Chondrocyte (in vitro differentiated cells): ENCODE measurements at regions not wholly inside any gene's neighbourhood (a gene's known extent, or its start where the extent isn't known, plus 50 kb on each side); places are given as distances from the start of the nearest gene placed in this dataset.

Source experiments
- DNase-seq: peaks from one replicate; pipeline ENCODE4 v3.0.0; 2021; ENCODE audit warnings: mixed read lengths, low spot score
- H3K27ac Mint-ChIP-seq: one replicate; pipeline ENCODE4 v1.8.0; 2021; ENCODE audit warnings: mild to moderate bottlenecking, moderate library complexity, mixed read lengths; ENCODE audit not compliant: unreplicated experiment
- H3K27me3 Mint-ChIP-seq: 2 replicates; pipeline ENCODE4 v1.8.0; 2021; ENCODE audit warnings: low read depth, mixed read lengths
- H3K36me3 Mint-ChIP-seq: 2 replicates; pipeline ENCODE4 v1.8.0; 2021; ENCODE audit warnings: low read depth, mixed read lengths
- H3K4me1 Mint-ChIP-seq: 2 replicates; pipeline ENCODE4 v1.8.0; 2021; ENCODE audit warnings: low read depth, mild to moderate bottlenecking, mixed read lengths
- H3K4me3 Mint-ChIP-seq: one replicate; pipeline ENCODE4 v1.8.0; 2021; ENCODE audit warnings: mild to moderate bottlenecking, moderate library complexity, mixed read lengths; ENCODE audit not compliant: unreplicated experiment
- H3K9me3 Mint-ChIP-seq: 2 replicates; pipeline ENCODE4 v1.8.0; 2021; ENCODE audit warnings: low read depth, mixed read lengths
- TF ChIP-seq, protein P1 (sequence below): fragments of 200-600 bp; sonication (generic); IDR thresholded peaks from 2 replicates; pipeline ENCODE4 v1.5.0; 2021; ENCODE audit warnings: antibody characterized with exemption, mild to moderate bottlenecking, moderate library complexity

GRCh38 chr1:108075055-108075454 is 110.1 kb upstream of the VAV3 start:
- Mint-ChIP-seq H3K4me1 (no peaks in the 10 kb centered on the region), H3K4me3 (no peak overlapping the region), H3K27ac (no peak overlapping the region), H3K27me3 (peaks cover 26% of the 10 kb centered on the region), H3K9me3 (no peaks in the 10 kb centered on the region), H3K36me3 (no peaks in the 10 kb centered on the region)
- DNase-seq = no peak
- TF ChIP-seq, protein P1, sequence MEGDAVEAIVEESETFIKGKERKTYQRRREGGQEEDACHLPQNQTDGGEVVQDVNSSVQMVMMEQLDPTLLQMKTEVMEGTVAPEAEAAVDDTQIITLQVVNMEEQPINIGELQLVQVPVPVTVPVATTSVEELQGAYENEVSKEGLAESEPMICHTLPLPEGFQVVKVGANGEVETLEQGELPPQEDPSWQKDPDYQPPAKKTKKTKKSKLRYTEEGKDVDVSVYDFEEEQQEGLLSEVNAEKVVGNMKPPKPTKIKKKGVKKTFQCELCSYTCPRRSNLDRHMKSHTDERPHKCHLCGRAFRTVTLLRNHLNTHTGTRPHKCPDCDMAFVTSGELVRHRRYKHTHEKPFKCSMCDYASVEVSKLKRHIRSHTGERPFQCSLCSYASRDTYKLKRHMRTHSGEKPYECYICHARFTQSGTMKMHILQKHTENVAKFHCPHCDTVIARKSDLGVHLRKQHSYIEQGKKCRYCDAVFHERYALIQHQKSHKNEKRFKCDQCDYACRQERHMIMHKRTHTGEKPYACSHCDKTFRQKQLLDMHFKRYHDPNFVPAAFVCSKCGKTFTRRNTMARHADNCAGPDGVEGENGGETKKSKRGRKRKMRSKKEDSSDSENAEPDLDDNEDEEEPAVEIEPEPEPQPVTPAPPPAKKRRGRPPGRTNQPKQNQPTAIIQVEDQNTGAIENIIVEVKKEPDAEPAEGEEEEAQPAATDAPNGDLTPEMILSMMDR = no peak

DNA sequence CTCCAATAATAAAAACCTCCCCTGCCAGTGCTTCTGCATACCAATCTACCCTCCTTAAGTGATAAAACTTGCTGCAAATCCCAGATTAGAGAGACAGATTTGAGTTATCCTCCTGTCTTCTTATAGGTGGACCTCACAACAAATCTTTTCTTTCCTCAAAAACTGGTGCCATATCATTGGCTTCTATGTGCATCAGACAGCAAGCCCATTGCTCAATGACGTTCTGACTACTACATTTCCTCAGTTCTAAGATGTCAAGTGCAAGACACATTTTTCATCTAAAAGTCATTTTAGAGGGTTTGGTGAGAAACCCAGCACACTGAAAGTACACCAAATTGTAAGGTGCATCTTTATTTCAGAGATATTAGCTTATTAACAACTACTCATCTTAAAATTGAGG is 107.8 kb upstream of the VAV3 start:
- Mint-ChIP-seq H3K4me1 (no peaks in the 10 kb centered on the region), H3K4me3 (no peak overlapping the region), H3K27me3 (peaks cover 23% of the 10 kb centered on the region), H3K27ac (no peak overlapping the region), H3K9me3 (no peaks in the 10 kb centered on the region), H3K36me3 (no peaks in the 10 kb centered on the region)
- TF ChIP-seq, protein P1 = no peak
- DNase-seq = no peak

GRCh38 chr1:108072212-108072611 is 107.2 kb upstream of the VAV3 start:
- DNase-seq = no peak
- no peaks in the 10 kb centered on the region for H3K36me3 Mint-ChIP-seq
- TF ChIP-seq, protein P1 = no peak
- no peak overlapping the region for H3K4me3 Mint-ChIP-seq
- H3K9me3 Mint-ChIP-seq = no peaks in the 10 kb centered on the region
- H3K27me3 Mint-ChIP-seq = peaks cover 24% of the 10 kb centered on the region
- no peak overlapping the region for H3K27ac Mint-ChIP-seq
- H3K4me1 Mint-ChIP-seq = no peaks in the 10 kb centered on the region

DNA sequence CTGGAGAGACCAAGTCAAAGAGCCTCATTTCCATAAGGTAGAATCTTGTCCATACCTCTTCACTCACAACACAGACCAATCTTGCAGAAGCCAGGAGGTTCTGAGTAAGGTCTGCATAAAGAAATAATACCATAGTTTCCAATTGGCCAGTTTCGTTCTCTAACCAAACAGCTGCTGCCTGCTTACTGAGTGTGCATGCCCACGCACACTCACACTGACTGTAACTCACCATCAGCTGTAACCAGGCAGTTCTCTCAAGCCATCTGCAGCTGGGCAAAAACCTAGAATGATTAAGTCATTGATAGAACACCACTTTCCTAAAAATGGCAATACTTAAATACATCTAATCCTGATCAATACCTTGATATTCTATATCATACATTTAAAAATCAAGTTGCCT is 106.6 kb upstream of the VAV3 start:
- no peaks in the 10 kb centered on the region for H3K4me1 Mint-ChIP-seq
- TF ChIP-seq, protein P1 = no peak
- no peaks in the 10 kb centered on the region for H3K9me3 Mint-ChIP-seq
- no peak overlapping the region for H3K4me3 Mint-ChIP-seq
- DNase-seq = no peak
- H3K27me3 Mint-ChIP-seq = peaks cover 29% of the 10 kb centered on the region
- H3K27ac Mint-ChIP-seq = no peak overlapping the region
- no peaks in the 10 kb centered on the region for H3K36me3 Mint-ChIP-seq

DNA sequence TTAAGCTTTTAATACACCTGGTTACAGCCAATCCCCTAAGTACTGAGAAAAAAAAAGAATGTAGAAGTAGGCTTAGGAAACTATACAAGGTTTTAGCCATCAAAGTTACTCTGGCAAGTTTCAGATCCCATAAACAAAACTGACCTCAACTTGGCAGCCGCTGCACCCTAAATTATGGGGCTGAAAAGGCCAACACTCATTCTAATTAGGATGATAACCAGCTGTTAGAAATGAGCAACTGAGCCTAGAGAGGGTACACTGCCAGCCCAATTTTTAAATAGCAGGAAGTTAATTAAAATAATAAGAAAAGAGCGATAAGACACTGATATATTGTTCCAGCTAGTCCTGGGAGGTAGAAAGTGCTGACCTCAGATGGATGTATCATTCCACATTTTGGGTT is 105.7 kb upstream of the VAV3 start:
- Mint-ChIP-seq H3K4me3 (no peak overlapping the region), H3K27me3 (peaks cover 27% of the 10 kb centered on the region), H3K27ac (no peak overlapping the region), H3K4me1 (no peaks in the 10 kb centered on the region), H3K9me3 (no peaks in the 10 kb centered on the region), H3K36me3 (no peaks in the 10 kb centered on the region)
- TF ChIP-seq, protein P1 = no peak
- no peak for DNase-seq
